HG03575 (cell line): ENCODE measurements at regions not wholly inside any gene's neighbourhood (a gene's known extent, or its start where the extent isn't known, plus 50 kb on each side); places are given as distances from the start of the nearest gene placed in this dataset.

Source experiments
- ATAC-seq: cut with Tn5 transposase; IDR thresholded peaks from one replicate; pipeline ENCODE4 v1.9.1; 2021; ENCODE audit not compliant: unreplicated experiment, insufficient number of reproducible peaks, low FRiP score; ENCODE audit errors: extremely low read depth

DNA sequence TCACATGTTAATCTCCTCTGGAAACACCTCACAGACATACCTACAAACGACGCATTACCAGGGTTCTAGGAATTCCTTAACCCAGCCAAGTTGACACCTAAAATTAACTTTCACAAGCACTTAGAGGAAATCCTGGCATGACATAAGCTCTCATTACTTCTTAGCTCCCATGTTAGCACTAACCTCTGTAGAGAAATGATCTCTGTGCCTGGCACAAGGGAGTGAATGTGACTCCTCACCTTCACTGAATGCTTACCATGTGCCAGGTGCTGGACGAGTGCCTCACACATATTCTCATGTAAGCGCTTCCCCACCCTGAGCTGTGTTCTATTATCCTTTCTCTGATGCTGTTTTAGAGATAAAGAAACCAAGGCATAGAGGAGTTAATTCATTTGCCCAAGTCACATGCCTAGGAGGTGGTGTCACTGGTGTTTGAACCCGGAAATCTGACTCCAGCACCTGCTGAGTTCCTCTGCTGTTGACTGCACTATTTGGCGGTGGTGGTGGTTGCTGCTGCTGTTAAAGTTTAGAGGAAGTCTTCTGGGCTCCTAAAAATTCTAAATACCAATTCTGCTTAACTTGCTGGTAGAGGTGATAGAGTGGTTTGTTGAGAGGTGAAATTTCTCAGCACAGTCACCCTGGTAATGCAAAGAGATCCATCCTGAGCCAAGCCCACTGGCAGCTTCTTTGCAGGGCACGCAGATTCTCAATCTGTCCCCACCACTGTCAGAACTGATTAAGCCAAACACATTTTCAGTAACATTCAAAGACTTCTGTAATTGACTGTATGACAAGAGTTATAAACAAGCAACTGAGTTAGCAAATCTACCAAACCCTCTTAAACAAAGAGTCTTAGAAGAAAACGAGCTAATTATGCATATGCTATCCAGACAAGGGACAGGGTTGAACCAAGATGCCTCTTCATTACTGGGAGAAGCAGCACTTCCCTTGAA, 200.3 kb downstream of the CMPK2 start:
- no peak for ATAC-seq

DNA sequence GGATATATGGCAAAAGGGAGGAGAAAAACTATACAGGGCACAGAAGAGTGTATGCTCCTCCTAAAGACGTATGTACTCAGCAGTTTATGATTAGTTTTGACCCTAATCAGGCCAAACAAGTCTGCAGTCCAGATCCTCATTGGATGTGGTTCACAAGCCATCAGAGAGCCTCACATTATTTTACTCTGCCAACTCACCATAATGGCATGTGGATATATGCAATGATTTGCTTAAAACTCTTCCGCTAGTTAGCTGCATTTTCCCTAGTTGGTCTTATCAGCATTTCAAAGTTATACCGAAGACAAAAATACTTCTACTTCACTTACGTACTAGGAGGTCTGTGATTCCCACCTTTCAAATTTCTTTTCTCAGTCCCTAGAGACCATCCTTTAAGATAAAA, 198.4 kb downstream of the CMPK2 start:
- no peak for ATAC-seq

DNA sequence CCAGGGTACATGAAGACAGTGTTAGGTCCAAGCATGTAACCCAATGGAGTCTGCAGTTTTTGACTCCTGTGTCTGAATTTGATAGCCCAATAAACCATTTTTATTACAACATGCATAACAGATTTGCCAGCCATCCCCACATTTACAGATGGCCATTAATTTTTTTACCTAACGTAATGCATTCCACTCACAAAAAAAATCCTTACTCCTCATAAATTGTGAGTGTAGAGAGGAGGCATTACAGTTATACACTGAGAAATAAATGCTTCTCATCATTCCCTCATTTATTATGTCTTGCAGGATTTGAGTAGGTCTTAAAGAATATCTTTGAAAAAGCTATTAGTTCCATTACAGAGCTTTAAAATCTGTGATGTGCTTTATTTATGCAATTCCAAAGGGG, 193.8 kb downstream of the CMPK2 start:
- ATAC-seq, result no peak

DNA sequence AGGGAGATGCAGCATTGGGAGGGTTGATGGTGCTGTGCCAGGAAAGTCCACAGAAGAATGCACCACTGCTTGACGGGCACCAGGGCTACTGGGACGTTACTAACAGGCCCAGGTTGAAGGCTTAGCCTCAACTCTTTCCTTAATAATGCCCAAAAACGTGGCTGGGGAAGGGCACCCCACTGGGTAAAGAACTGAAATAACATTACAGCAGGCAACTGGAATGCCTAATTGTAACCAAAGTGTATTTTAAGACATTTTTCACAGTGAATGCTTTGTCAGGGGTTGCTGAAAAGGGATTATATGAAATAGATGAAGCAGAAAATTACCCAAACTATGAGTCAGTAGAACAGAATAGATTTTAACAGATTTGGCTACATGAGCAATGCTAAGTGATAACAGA, 191.3 kb downstream of the CMPK2 start:
- no peak for ATAC-seq

DNA sequence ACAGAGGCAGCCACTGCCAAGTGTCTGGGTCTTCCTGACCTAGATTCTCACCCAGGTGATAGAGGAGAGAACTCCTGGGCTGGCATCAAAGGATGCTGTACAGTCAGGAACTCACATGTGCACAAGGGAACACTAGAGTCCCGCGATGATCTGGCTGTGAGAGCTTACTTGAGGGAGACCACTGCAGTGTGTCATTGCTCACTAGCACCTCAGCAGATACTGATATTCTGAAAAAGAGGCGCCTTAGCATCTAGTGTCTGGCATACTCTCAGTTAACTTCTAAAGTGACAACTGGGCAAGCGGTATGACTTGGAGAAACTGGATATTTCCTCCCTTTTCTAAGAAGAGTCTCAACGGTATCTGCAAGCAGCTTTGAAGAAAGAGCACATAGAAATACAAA, 189.9 kb downstream of the CMPK2 start:
- ATAC-seq, result no peak

DNA sequence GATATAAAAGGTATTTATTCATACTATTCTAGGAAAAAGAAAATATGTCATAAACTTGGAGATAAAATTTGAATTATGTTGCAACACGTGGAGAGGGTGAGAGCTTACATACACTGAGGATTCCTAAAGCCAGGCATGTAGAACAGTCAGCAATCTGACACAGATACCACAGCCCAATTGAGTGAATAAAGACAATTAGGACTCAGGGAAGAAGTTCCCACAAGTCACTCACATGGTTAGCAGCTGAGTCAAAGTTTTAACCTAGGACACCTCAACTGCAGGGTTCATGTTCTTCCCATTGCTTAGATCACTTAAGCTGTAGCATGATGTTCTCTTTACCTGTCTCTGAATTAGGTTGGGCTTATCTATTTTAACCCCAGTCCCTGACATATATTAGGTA, 189.5 kb downstream of the CMPK2 start:
- no peak for ATAC-seq

DNA sequence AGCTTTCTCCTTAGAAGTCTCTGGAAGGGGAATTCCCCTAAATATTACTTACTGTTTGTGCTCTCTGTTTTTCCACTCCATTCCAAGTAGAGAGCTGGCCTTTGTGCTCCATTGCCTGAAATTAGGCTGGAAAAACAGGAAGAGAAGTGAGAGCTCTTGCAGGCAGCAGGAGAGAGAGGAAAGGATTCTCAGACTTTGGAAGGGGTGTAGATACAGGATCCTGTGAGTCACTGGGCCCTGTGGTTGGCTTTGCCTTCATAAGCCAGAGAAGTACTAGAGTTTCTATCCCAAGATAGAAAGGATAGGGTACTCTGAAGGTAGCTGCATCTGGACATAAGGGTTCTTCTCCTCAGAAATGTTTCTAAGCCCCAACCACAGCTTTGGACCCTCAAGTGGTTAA, 188.9 kb downstream of the CMPK2 start:
- no peak for ATAC-seq

DNA sequence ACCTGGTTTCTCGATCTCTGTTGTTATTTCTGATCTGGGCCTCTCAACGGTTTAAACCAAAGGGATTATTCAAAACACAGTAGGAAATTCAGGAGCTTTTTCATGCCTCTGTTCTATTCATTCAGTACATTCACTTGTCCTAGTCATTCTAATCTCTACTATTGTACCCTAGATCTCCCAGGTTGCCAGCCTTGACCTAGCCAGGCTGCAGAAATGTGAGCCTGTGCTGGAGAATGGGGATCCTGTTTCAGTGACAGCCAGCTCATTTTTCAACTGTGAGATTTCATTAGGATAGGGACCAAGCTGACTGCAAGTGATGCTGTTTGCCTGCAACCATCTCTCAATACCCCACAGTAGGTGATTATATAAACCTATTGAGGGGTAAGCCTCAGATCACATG, 186.2 kb downstream of the CMPK2 start:
- no peak for ATAC-seq

DNA sequence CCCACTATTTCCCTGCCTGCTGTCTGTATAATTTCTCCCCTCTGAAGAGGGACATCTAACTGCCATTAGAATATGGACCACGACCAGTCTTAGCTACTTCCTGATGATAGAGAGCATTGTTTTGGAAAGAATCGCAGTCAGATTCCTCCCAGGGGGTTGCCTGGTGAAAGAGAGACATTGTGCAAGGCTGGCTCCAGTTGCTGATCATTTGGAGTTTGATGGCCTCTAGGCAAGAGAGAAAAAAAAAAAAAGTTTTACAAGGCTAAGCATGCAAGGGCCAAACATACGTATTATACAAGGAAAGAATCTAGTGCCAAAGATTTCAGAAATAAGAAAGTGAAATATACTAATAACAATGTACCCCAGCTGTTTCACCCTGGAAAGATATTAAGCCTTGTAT, 182.2 kb downstream of the CMPK2 start:
- ATAC-seq, result no peak

DNA sequence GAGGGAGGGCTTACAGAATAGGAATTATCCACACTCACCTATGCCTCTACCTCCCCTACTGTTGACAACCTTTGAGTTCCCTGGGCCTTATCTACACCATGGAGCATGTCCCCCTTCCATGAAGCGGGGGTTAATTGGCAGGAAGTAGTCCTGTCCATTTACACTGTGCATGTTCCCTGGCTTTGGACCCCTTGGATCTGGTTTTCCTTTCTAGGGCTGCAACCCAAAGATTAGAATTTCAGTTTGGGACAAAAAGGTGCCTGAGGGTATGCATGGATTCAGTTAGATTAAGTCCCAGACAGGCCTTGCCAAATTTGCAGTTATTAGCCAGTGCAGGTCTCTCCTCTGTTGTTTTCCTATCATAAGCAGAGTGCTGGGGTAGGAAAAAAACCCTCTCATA, 180.3 kb downstream of the CMPK2 start:
- no peak for ATAC-seq

DNA sequence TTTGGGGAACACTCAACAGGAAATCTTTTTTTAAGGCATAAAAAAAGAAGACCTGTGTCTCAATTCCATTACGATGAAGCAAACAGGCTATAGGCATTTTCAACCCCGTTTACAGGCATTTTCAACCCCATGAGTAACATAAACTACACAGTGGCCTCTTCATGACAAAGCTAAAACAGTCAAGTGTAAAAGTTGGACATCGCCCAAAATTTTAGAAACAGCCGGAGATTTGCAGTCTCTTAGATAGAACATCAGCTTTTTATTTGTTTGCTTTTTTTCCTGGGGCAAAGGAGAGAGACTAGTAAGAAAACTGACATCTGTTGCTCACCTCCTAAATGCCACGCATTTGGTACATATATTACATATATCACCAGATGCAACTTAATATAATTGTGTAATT, 173.7 kb downstream of the CMPK2 start:
- ATAC-seq, result no peak

DNA sequence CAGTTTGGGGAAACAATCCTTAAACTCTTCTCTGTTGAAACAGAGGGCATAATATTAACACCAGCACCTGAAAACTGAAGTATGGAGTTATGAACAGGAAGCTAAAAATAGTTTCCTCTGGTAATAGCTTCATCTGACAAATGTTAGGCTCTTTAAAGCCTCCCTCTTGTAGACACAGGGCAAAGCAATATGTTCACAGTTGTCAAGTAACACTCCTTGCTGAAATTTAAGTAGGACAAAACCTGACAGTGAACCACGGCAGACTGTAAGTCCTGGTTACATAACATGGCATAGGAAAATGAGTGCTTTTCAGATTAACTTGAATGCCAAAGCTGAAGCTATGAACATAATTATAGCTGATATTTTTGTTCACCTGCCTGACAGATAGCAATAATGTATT, 172.9 kb downstream of the CMPK2 start:
- ATAC-seq, result no peak

DNA sequence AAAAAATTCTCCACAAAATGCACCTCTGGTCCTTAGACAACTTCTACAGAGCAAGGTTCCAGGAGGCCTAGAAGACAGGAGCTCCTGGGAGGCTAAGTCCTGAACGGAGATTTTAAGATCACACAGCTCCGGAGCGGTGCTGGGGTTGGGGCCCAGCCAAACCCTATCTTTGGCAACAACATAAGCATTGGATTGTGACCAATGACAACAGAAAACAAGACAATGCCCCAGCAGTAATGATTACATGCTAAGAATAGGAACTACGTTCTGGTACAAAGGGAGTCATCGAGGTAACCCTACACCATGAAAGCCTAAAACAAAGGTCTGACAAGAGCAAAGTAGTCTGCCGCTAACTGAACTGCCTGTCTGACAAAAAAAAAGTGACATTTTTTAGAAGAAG, 171.2 kb downstream of the CMPK2 start:
- no peak for ATAC-seq

DNA sequence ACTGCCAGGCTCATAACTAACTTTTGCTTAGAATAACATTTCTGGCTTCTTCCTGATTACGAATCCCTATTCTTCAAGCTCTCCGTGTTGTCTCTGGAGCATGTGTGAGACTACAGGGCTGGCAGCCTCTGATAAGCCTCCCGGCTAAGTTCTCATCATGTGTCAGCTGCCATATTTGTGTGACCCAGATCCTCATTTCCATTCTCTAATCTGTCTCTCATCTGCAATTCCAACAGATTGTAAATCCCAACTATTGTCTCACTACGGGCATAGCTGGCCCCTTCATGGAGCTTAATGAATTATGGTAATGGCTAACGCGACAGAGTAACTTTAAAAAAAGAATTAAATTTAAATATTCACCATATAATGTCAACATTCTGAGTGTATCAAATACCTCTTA, 165.4 kb downstream of the CMPK2 start:
- ATAC-seq, result no peak

DNA sequence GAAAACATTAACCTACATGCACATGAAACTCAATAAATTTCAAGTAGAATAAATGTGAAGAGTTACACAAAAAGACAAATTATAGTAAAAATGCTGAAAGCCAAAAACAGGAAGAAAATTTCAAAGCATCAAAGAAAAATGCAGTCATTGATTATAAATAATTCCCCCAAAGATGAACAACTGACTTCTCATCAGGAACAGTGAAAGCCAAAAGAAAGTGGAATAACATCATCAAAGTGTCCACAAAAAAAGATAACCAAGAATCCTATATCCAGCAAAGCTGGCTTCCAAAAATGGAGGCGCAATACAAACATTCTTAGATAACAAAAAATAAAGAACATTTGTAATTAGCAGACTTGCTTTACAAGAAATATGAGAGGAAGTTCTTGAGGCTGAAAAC, 161.6 kb downstream of the CMPK2 start:
- ATAC-seq, result no peak

DNA sequence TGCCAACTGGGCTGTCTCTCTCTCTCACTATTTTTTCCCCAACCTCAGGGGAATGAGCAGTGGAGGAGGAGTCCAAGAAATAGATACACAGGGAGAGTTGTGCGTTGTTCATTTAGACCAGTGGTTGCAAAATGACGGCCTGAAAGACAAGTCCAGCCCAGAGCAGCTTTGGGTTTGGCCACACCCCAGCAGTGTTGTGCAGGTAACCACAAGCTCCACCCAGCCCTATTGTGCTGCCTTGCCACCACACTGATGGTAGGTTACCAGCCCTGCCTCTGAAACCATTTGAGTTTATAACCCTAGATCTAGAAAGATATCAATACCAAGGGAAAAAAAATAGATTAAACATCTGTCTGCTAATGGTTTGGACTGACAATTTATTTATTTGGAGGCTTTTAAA, 144.3 kb downstream of the CMPK2 start:
- no peak for ATAC-seq

DNA sequence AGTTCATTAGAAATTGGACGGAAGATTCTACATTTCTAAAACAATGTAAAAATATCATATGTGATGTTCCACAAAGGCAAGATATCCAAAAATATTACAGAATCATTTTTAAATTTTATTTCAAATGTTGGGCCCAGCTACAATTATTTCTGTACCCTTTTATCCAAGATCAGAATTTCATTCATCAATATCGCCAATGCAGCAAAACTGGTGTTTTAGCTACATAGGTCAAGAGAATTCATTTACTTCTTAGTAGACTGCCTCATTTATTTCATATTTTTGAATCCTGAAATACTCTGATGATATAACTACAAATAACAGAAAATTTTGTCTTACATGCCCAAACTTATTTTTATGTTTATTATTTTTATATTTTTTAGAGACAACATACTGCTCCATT, 143.1 kb downstream of the CMPK2 start:
- no peak for ATAC-seq

DNA sequence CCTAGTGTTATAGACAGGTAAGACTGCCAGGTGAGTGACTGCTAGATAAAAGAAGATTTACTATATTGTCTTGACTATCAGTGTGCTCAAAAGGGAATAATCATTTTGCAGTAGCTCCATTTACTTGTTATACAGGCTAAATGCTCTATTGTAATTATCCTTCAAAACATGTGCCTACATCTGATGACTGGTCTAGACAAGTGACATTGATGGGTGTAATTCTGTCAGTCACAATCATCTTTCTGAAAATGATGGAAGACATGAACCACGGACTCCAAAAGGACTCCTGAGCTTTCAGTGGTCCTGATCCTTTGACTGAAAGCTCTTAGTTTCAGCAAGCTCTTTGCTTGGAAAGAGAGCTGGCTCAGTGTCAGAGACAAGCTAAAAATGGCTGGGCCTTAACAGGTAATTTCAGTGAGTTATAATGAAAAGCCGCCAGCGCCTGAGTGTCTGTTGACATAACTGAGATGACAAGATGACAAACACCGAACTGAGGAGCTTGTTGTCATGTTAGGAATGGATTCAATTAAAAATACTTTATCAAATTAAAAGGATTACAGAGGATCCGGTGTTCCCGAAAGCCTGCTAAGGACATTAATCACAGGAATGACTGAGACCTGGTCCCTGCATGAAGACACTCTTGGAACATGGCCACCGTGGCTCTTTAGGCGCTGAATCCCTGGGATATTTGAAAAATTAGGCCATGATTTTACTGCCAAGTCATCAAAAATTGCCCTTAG, 141.7 kb downstream of the CMPK2 start:
- ATAC-seq, result no peak

DNA sequence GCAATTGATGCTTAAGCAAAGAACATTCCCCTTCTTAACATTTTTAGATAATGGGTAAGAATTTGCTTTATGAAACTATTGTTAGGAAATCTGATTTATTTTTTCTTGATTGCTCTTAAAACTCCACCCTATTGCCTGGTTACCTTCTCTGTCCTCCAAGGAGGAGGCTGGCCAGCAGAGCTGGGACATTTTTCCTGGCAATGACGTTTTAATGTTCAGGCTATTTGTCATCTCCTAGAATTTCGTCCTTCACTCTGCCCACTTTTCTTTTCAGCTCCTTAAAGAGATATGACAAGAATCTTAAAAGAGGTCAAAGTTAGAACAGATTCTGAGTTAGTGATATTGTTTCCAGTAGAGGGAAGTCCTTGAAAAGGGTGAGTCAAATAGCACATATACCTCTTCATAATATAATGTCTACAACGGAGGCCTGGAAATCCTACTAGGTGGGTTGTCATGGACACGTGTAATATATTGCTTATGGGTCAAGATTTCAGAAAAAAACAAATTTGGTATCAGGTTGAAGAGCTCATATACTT, 141.0 kb downstream of the CMPK2 start:
- ATAC-seq, result no peak

DNA sequence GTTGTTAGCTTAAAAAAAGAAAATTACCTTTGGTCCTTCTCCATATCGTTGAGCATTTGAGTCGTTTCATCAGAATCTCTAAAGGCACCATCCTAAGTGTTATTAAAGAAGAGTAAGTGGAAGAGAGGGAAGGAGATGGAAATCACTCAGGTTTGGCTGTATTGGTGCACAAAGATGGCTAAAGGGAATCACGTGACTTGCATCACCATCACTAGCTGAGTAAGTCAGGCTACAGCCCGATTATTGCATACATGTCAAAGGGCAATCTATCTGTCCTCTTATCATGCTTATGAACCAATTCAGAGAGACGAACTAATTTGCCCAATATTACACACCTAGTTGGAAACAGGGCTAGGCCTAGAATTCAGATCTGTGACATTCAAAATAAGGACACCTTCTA, 137.6 kb downstream of the CMPK2 start:
- no peak for ATAC-seq
